ENCODE measurements at regions not wholly inside any gene's neighbourhood (a gene's known extent, or its start where the extent isn't known, plus 50 kb on each side); places are given as distances from the start of the nearest gene placed in this dataset.

DNA sequence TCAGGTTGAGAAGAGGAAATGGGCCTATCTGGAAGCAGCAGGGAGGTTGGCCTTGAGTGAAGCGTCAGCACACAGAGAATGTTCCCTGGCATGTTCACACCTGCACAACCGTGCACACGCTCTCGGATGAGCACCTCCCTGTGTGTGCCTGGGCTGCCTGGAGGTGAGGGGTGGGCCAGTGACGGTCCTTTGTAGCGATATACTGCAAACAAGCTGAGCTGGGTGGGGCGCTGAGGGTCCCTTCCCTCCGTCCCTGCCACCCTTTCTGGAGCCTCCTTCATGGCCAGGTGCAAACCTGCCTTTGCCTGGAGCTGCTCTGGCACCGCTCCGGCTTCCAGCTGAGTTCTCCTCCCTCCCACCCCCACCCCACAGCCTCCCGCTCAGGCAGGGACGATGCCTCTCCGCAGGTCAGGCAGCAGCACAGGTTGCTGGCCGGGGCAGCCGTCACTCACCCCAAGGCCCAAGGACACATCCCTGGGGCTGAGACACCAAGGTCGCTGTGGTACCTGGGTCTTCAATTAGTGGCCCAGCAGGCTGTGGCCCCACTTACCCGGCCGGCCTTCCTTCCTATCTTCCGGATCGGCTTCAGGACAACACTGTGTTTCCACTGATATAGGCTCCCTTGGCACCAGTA, 111.6 kb downstream of the ERMARD start (continued):
- TF ChIP-seq, protein P1, sequence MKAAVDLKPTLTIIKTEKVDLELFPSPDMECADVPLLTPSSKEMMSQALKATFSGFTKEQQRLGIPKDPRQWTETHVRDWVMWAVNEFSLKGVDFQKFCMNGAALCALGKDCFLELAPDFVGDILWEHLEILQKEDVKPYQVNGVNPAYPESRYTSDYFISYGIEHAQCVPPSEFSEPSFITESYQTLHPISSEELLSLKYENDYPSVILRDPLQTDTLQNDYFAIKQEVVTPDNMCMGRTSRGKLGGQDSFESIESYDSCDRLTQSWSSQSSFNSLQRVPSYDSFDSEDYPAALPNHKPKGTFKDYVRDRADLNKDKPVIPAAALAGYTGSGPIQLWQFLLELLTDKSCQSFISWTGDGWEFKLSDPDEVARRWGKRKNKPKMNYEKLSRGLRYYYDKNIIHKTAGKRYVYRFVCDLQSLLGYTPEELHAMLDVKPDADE (IDR thresholded peaks at IDR 0.05), result no peak
- no peak for TF ChIP-seq CREB1 (CRISPR knock-in tag; IDR thresholded peaks at IDR 0.05; ENCODE audit: low read depth)
- TF ChIP-seq STAT1 (IDR thresholded peaks at IDR 0.05; ENCODE audit: unreplicated experiment), result no peak
- no peak for TF ChIP-seq JUNB (IDR thresholded peaks at IDR 0.05; ENCODE audit: unreplicated experiment)
- TF ChIP-seq POLR2AphosphoS5 (IDR thresholded peaks at IDR 0.05; ENCODE audit: low read depth), result no peak
- no peak for TF ChIP-seq NANOG (IDR thresholded peaks at IDR 0.05; ENCODE audit: borderline replicate concordance)
- TF ChIP-seq REST (IDR thresholded peaks at IDR 0.05; ENCODE audit: unreplicated experiment), result no peak
- no peak for TF ChIP-seq ZNF331 (CRISPR knock-in tag; IDR thresholded peaks at IDR 0.05; ENCODE audit: low read depth)
- TF ChIP-seq EZH2 (IDR thresholded peaks at IDR 0.05; ENCODE audit: low read depth, unreplicated experiment), result no peak

DNA sequence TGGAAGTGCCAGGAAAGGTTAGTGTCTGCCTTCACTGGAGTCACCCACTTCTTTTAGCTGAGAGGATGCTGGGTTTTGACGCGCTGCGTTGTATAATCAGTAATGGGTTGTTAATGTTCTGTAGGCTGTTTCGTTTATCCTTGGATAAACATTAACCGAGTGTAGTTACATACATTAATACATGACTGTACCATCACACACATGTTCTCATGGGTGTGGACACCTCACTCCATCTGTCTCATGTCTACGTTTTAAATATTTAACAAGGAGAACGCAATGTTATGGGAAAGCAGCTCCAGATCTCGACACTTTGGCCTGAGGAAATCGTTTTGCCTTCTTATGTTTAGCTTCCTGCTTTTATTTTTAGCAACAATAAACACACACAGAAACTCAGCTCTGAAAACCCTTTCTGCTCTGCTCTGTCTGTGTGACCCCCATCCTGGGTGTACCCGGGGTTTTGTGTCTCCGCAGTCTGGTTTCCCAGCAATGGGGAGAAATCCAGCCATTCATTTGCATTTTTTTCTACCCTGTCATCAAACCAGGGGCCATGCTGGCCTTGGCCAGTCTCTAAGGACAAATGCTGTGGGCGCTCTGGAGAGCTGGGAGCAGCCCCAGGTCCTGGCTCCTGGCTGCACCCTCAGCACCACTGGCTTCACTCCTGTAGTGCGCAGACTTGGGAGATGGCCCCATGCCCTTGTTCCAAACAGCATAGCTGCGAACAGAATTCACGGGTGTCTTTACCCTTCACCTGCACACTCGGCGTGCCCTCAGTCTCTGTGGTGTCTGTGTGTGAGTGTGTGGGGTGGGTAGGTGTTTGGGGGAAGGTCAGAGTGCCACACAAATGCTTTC, 110.8 kb downstream of the ERMARD start:
- no peaks in the 10 kb centered on the region; the same call in 2 of the 3 replicates for H3K4me1 Mint-ChIP-seq
- no peaks in the 10 kb centered on the region for H3K79me2 ChIP-seq (replicated peaks; ENCODE audit: insufficient read depth)
- peaks cover 5% of the 10 kb centered on the region for H3K36me3 Mint-ChIP-seq (ENCODE audit: low read depth)
- no peaks in the 10 kb centered on the region for H3K27me3 ChIP-seq (ENCODE audit: insufficient read depth)
- no peaks in the 10 kb centered on the region for H3K4me1 ChIP-seq (ENCODE audit: insufficient read depth)
- H3F3A ChIP-seq (replicated peaks; ENCODE audit: low read depth), result no peaks in the 10 kb centered on the region
- peaks cover 13% of the 10 kb centered on the region for H3K27me3 Mint-ChIP-seq (ENCODE audit: insufficient read depth, low read depth, poor library complexity)
- no peak overlapping the region for H3K27ac Mint-ChIP-seq
- H4K20me1 ChIP-seq (replicated peaks; ENCODE audit: insufficient read depth), result no peaks in the 10 kb centered on the region
- peaks cover 14% of the 10 kb centered on the region for H3K9me3 Mint-ChIP-seq
- H2AFZ ChIP-seq, result 0 out of 2 replicates have a peak overlapping the region, but pooled peaks have one; percentile 18
- DNase-seq (ENCODE audit: low spot score) (no peak), ATAC-seq (no peak)
- no peaks in the 10 kb centered on the region for H3K36me3 ChIP-seq (ENCODE audit: insufficient read depth)
- H3K27ac ChIP-seq (ENCODE audit: low read depth), result no peak overlapping the region
- no peaks in the 10 kb centered on the region for H3K9me2 ChIP-seq (ENCODE audit: insufficient read depth)
- no peak overlapping the region for H3K4me2 ChIP-seq
- no peak overlapping the region for H3K4me3 Mint-ChIP-seq
- no peak overlapping the region for H3K4me3 ChIP-seq
- TF ChIP-seq STAT1 (IDR thresholded peaks at IDR 0.05; ENCODE audit: unreplicated experiment) (no peak), EZH2phosphoT487 (IDR thresholded peaks at IDR 0.05; ENCODE audit: unreplicated experiment) (no peak)
- TF ChIP-seq, protein P2, sequence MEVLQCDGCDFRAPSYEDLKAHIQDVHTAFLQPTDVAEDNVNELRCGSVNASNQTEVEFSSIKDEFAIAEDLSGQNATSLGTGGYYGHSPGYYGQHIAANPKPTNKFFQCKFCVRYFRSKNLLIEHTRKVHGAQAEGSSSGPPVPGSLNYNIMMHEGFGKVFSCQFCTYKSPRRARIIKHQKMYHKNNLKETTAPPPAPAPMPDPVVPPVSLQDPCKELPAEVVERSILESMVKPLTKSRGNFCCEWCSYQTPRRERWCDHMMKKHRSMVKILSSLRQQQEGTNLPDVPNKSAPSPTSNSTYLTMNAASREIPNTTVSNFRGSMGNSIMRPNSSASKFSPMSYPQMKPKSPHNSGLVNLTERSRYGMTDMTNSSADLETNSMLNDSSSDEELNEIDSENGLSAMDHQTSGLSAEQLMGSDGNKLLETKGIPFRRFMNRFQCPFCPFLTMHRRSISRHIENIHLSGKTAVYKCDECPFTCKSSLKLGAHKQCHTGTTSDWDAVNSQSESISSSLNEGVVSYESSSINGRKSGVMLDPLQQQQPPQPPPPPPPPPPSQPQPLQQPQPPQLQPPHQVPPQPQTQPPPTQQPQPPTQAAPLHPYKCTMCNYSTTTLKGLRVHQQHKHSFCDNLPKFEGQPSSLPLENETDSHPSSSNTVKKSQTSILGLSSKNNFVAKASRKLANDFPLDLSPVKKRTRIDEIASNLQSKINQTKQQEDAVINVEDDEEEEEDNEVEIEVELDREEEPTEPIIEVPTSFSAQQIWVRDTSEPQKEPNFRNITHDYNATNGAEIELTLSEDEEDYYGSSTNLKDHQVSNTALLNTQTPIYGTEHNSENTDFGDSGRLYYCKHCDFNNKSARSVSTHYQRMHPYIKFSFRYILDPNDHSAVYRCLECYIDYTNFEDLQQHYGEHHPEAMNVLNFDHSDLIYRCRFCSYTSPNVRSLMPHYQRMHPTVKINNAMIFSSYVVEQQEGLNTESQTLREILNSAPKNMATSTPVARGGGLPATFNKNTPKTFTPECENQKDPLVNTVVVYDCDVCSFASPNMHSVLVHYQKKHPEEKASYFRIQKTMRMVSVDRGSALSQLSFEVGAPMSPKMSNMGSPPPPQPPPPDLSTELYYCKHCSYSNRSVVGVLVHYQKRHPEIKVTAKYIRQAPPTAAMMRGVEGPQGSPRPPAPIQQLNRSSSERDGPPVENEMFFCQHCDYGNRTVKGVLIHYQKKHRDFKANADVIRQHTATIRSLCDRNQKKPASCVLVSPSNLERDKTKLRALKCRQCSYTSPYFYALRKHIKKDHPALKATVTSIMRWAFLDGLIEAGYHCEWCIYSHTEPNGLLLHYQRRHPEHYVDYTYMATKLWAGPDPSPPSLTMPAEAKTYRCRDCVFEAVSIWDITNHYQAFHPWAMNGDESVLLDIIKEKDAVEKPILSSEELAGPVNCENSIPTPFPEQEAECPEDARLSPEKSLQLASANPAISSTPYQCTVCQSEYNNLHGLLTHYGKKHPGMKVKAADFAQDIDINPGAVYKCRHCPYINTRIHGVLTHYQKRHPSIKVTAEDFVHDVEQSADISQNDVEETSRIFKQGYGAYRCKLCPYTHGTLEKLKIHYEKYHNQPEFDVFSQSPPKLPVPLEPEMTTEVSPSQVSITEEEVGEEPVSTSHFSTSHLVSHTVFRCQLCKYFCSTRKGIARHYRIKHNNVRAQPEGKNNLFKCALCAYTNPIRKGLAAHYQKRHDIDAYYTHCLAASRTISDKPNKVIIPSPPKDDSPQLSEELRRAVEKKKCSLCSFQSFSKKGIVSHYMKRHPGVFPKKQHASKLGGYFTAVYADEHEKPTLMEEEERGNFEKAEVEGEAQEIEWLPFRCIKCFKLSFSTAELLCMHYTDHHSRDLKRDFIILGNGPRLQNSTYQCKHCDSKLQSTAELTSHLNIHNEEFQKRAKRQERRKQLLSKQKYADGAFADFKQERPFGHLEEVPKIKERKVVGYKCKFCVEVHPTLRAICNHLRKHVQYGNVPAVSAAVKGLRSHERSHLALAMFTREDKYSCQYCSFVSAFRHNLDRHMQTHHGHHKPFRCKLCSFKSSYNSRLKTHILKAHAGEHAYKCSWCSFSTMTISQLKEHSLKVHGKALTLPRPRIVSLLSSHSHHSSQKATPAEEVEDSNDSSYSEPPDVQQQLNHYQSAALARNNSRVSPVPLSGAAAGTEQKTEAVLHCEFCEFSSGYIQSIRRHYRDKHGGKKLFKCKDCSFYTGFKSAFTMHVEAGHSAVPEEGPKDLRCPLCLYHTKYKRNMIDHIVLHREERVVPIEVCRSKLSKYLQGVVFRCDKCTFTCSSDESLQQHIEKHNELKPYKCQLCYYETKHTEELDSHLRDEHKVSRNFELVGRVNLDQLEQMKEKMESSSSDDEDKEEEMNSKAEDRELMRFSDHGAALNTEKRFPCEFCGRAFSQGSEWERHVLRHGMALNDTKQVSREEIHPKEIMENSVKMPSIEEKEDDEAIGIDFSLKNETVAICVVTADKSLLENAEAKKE (CRISPR knock-in tag; IDR thresholded peaks at IDR 0.05), result no peak

Data from GM23338 (cell line).